Nephron (organoid): ENCODE measurements at regions not wholly inside any gene's neighbourhood (a gene's known extent, or its start where the extent isn't known, plus 50 kb on each side); places are given as distances from the start of the nearest gene placed in this dataset.

Source experiments
- H3K27ac Mint-ChIP-seq, 3 experiments: 2 replicates each; pipeline ENCODE4 v1.8.0; 2020; ENCODE audit warnings: mixed read lengths in 3 of 3, mild to moderate bottlenecking in 2 of 3, moderate library complexity in 1 of 3
- H3K27me3 Mint-ChIP-seq: 2 replicates; pipeline ENCODE4 v1.8.0; 2021; ENCODE audit warnings: low read depth, mild to moderate bottlenecking, moderate library complexity, mixed read lengths
- H3K36me3 Mint-ChIP-seq: 2 replicates; pipeline ENCODE4 v1.8.0; 2020; ENCODE audit warnings: low read depth, mixed read lengths
- H3K4me1 Mint-ChIP-seq: 2 replicates; pipeline ENCODE4 v1.8.0; 2020; ENCODE audit warnings: mixed read lengths
- H3K4me3 Mint-ChIP-seq, 3 experiments: 2 replicates each; pipeline ENCODE4 v1.8.0; 2020; ENCODE audit warnings: mild to moderate bottlenecking in 3 of 3, mixed read lengths in 3 of 3, moderate library complexity in 2 of 3
- H3K9me3 Mint-ChIP-seq: 2 replicates; pipeline ENCODE4 v1.8.0; 2020; ENCODE audit warnings: mixed read lengths
- CTCF ChIP-seq, 3 experiments: fragments of 200-600 bp; sonication (generic); IDR thresholded peaks; one replicate each; pipeline ENCODE4 v1.5.0; 2021; ENCODE audit warnings: antibody characterized with exemption in 3 of 3; ENCODE audit not compliant: unreplicated experiment in 3 of 3

DNA sequence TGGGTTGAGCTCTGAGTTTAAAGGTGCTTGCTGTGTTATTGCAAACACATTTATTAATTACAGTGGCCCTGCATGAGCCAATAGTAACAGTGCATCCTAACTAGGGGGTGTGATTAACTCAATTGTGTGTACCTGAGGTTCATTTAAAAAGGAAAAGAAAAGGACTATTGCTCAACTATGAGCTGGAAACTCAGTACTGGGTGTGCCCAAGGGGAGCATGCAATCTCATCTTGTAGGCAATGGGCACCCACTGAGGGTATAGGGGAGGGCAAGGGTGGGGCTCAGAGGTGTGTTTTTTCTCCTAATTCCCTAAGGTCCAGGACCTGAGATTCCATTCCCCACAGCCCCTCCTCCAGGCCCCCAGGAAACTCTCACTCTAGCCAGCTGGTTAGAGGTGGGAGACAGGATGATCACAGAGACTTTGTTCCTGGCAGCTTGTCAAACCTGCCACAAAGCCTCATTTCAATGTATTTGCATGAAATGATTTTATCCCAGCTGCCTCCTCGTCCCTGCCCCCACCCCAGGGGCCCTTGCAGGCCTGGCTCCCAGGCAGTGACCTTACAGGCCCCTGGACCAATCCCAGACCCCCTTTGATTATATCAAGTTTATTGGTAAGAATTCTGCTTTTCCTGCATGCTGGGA is 220.7 kb downstream of the TBC1D2B start:
- no peak overlapping the region for H3K27ac Mint-ChIP-seq
- H3K9me3 Mint-ChIP-seq, result no peaks in the 10 kb centered on the region
- no peak for TF ChIP-seq CTCF (IDR thresholded peaks at IDR 0.05; ENCODE audit: unreplicated experiment in 3 of 3)
- H3K4me1 Mint-ChIP-seq, result peaks cover 37% of the 10 kb centered on the region
- H3K27me3 Mint-ChIP-seq, result peaks cover 8% of the 10 kb centered on the region
- no peak overlapping the region for H3K4me3 Mint-ChIP-seq
- H3K36me3 Mint-ChIP-seq, result no peaks in the 10 kb centered on the region

DNA sequence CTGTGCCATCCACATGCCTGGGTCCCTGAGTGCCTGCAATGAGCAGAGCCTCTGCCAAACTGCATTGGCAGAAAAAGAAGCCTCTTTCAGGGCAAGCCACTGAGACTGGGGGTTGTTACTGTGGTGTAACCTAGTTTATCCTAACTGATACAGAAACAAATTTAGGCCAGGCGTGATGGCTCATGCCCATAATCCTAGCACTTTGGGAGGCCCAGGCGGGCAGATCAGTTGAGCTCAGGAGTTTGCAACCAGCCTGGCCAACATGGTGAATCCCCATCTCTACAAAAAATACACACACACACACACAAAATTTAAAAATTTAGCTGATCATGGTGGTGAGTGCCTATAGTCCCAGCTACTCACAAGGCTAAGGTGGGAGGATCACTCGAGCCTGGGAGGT is 221.6 kb downstream of the TBC1D2B start:
- no peak for TF ChIP-seq CTCF (IDR thresholded peaks at IDR 0.05; ENCODE audit: unreplicated experiment in 3 of 3)
- H3K4me1 Mint-ChIP-seq, result peaks cover 44% of the 10 kb centered on the region
- no peaks in the 10 kb centered on the region for H3K36me3 Mint-ChIP-seq
- H3K4me3 Mint-ChIP-seq, result no peak overlapping the region
- peaks cover 8% of the 10 kb centered on the region for H3K27me3 Mint-ChIP-seq
- no peaks in the 10 kb centered on the region for H3K9me3 Mint-ChIP-seq
- H3K27ac Mint-ChIP-seq, result no peak overlapping the region

DNA sequence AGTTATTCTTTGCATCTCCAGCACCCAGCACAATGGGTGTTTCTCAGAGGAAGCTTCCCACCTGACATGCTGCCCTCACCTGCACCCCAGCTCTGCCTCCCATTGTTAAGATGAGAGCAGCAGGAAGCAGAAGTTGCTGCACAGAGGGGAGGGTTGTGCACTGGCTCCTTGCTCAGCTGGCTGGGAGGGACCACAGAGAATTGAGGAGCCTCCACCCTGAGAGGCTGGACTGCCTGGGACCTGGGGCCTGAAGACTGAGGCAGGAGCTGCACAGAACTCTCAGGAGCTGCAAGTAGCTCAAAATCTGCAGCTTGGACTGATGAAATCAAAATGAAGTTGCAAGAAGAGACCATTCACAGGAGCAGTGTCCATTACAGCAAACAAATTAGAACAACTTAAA is 222.3 kb upstream of the LINGO1 start:
- no peak overlapping the region for H3K27ac Mint-ChIP-seq
- H3K27me3 Mint-ChIP-seq, result peaks cover 8% of the 10 kb centered on the region
- H3K9me3 Mint-ChIP-seq, result peaks cover 4% of the 10 kb centered on the region
- H3K4me3 Mint-ChIP-seq, result no peak overlapping the region
- TF ChIP-seq CTCF (IDR thresholded peaks at IDR 0.05; ENCODE audit: unreplicated experiment in 3 of 3), result no peak
- H3K4me1 Mint-ChIP-seq, result peaks cover 44% of the 10 kb centered on the region
- H3K36me3 Mint-ChIP-seq, result no peaks in the 10 kb centered on the region

DNA sequence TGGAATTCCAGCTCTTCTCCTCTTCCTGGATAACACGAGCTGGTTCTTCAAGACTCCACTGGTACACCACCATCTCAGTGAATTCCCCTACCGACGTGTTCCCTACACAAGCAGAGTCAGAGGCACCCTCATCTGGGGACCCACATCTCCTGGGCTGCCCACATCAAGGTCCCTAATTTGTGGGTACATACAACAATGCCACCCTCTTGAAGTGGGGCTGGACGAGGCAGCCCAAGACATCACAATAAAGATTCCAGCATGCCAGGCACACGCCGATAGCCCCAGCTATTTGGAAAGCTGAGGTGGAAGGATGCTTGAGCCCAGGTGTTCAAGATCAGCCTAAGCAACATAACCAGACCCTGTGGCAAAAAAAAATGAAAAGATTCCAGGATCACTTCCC is 221.2 kb upstream of the LINGO1 start:
- no peak for TF ChIP-seq CTCF (IDR thresholded peaks at IDR 0.05; ENCODE audit: unreplicated experiment in 3 of 3)
- H3K9me3 Mint-ChIP-seq, result peaks cover 9% of the 10 kb centered on the region
- H3K27me3 Mint-ChIP-seq, result peaks cover 8% of the 10 kb centered on the region
- H3K4me1 Mint-ChIP-seq, result peaks cover 42% of the 10 kb centered on the region
- H3K36me3 Mint-ChIP-seq, result peaks cover 3% of the 10 kb centered on the region
- no peak overlapping the region for H3K27ac Mint-ChIP-seq
- H3K4me3 Mint-ChIP-seq, result no peak overlapping the region

- Mint-ChIP-seq H3K9me3 (peaks cover 13% of the 10 kb centered on the region), H3K27me3 (peaks cover 8% of the 10 kb centered on the region), H3K36me3 (peaks cover 5% of the 10 kb centered on the region), H3K27ac (no peak overlapping the region), H3K4me1 (peaks cover 39% of the 10 kb centered on the region), H3K4me3 (no peak overlapping the region)
- no peak for TF ChIP-seq CTCF (IDR thresholded peaks at IDR 0.05; ENCODE audit: unreplicated experiment in 3 of 3)
Measured at GRCh38 chr15:77853008-77853328, 220.3 kb upstream of the LINGO1 start.

DNA sequence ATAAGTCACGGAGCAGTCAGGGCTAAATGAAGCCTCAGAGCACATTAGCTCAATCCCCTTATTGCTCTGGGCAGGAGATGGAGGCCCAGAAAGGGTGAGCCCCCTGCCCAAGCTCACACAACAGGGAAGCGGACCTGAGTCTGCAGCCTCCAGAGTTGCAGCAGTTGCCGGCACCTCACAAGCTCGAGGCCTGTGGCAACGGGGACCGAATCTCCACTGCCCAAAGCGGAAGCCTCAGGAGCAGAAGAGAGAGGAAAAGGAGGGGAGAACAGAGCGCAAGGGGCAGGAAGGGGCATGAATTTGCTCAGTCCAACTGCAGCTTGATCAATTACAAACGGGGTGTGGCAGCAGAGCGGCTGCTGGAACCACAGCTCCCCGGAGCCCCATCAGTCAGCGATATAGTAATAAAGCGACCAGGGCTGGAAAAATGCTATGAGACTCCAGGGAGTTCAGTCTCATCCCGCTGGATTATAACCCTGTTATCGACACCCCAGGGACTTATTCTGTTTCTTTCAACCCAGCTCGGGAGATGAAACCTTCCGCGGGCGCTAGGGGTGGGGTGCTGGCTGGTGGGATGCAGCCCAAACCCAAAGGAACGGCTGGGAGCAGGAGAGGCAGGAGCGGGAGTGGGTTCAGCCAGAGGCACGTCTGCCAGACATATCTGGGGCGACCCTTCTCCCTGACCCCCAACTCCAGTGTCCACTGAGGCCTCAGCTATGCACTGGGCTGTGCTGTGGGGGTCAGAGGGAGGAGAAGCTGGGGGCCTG is 219.7 kb upstream of the LINGO1 start:
- peaks cover 38% of the 10 kb centered on the region for H3K4me1 Mint-ChIP-seq
- H3K36me3 Mint-ChIP-seq, result peaks cover 6% of the 10 kb centered on the region
- TF ChIP-seq CTCF (IDR thresholded peaks at IDR 0.05; ENCODE audit: unreplicated experiment in 3 of 3), result no peak
- H3K4me3 Mint-ChIP-seq, result no peak overlapping the region
- peaks cover 9% of the 10 kb centered on the region for H3K27me3 Mint-ChIP-seq
- H3K9me3 Mint-ChIP-seq, result peaks cover 16% of the 10 kb centered on the region
- H3K27ac Mint-ChIP-seq, result peak overlapping the region; percentile 15 to 62 (median 51)
